Adrenal gland (tissue), 9 donors: ENCODE measurements at regions not wholly inside any gene's neighbourhood (a gene's known extent, or its start where the extent isn't known, plus 50 kb on each side); places are given as distances from the start of the nearest gene placed in this dataset.
"Not testable (repeated sequence)": the region's sequence is repeated elsewhere in the genome, so short reads cannot be mapped to it uniquely, and the experiment has no call there.

ENCODE experiments used
- DNase-seq, 7 donors: peaks; one replicate each; pipeline ENCODE4 v3.0.0-alpha.2; 2019 to 2020
- H3K27ac ChIP-seq, 5 donors: fragments of 200-600 bp; sonication (generic) in 4 of 5; 1 replicate in 3 of 5; 2 replicates in 2 of 5; pipeline versions ENCODE4 v1.5.1 to v1.8.0; 2016 to 2020; ENCODE audit warnings: mild to moderate bottlenecking in 1 of 5
- H3K27me3 ChIP-seq: fragments of 200-600 bp; 2 replicates; pipeline ENCODE4 v1.8.0; 2021
- H3K36me3 ChIP-seq, 2 donors: fragments of 200-600 bp; replicated peaks in 1 of 2; 1 replicate in 1 of 2; 2 replicates in 1 of 2; pipeline versions ENCODE4 v1.5.1 to v1.8.0; 2018 to 2022
- H3K4me1 ChIP-seq, 2 donors: fragments of 200-600 bp; replicated peaks in 1 of 2; 1 replicate in 1 of 2; 2 replicates in 1 of 2; pipeline versions ENCODE4 v1.5.1 to v1.8.0; 2018 to 2021
- H3K4me3 ChIP-seq, 4 donors: fragments of 200-600 bp; sonication (generic) in 3 of 4; one replicate each; pipeline ENCODE4 v1.5.1; 2016 to 2018
- H3K9me3 ChIP-seq, 3 donors: fragments of 200-600 bp; sonication (generic) in 1 of 3; replicated peaks in 1 of 3; 1 replicate in 2 of 3; 2 replicates in 1 of 3; pipeline versions ENCODE4 v1.5.1 to v1.8.0; 2016 to 2021
- CTCF ChIP-seq, 6 experiments: fragments of 450-650 bp in 4 of 6; fragments of 200-600 bp in 2 of 6; sonication (generic) in 1 of 6; IDR thresholded peaks; 1 replicate in 5 of 6; 2 replicates in 1 of 6; pipeline versions ENCODE4 v1.5.1 to v1.8.0; 2016 to 2021; ENCODE audit warnings: antibody characterized with exemption in 6 of 6, mild to moderate bottlenecking in 2 of 6, moderate library complexity in 1 of 6
- POLR2A ChIP-seq, 2 donors: fragments of 450-650 bp; IDR thresholded peaks; one replicate each; pipeline ENCODE4 v1.6.1; 2017; ENCODE audit warnings: antibody characterized with exemption in 2 of 2, mild to moderate bottlenecking in 2 of 2, moderate library complexity in 1 of 2
- WGBS, 4 donors: extraction: QIAGEN DNeasy Blood & Tissue Kit in 2 of 4; methylation state at CpG; one replicate each; pipeline versions ENCODE4 v1.1.5 to v1.1.7; 2013 to 2017; 5-methylcytosine and 5-hydroxymethylcytosine counted together
- intact Hi-C, 2 donors: fragments of 100-400 bp; cut with DNase I; formaldehyde crosslinking; loops; one replicate each; pipeline versions ENCODE4 v1.14.1 to v1.15.0; 2022 to 2023
- donor health status: healthy with polysubstance abuse.
- donor health status: Bipolar disorder and iron deficiency.
- donor health status: DM: yes; HTN: yes; CAD: no.
- donor health status: DM: no; HTN: no; CAD: no.
- donor health status: DM: no; HTN: no; CAD: no.

GRCh38 chr16:65235339-65236177 is 113.7 kb upstream of the CDH11 start:
- 81 to 88% (median 84%) methylated on average over 9 of the region's 9 CpGs for WGBS, 4 donors
- Histone ChIP-seq H3K27me3 (no peaks in the 10 kb centered on the region), H3K9me3 (no peaks in the 10 kb centered on the region), H3K27ac (no peak overlapping the region), H3K4me3 (no peak overlapping the region), H3K4me1 (no peaks in the 10 kb centered on the region), H3K36me3 (no peaks in the 10 kb centered on the region)
- no peak for DNase-seq
- no peak for TF ChIP-seq POLR2A (IDR thresholded peaks at IDR 0.05)
- intact Hi-C loops = no loop called here

- H3K4me3 ChIP-seq, H3K36me3 ChIP-seq, DNase-seq, H3K9me3 ChIP-seq, intact Hi-C loops, H3K4me1 ChIP-seq, H3K27me3 ChIP-seq, H3K27ac ChIP-seq: not testable (repeated sequence)
- WGBS, 4 donors = 87 to 92% (median 89%) methylated on average over 14 to 16 of the region's 16 CpGs
Measured at GRCh38 chr16:65234721-65235320, 113.0 kb upstream of the CDH11 start.

- Histone ChIP-seq H3K4me3 (no peak overlapping the region), H3K27me3 (no peaks in the 10 kb centered on the region), H3K27ac (no peak overlapping the region), H3K36me3 (no peaks in the 10 kb centered on the region), H3K4me1 (no peaks in the 10 kb centered on the region), H3K9me3 (no peaks in the 10 kb centered on the region)
- intact Hi-C loops = no loop called here
- DNase-seq = no peak
- WGBS, 4 donors = 90 to 94% (median 92%) methylated on average over 3 of the region's 3 CpGs
- no peak for TF ChIP-seq POLR2A (IDR thresholded peaks at IDR 0.05)
- no peak for TF ChIP-seq CTCF (IDR thresholded peaks at IDR 0.05)
Measured at GRCh38 chr16:65229191-65229662, 107.4 kb upstream of the CDH11 start.

- no peaks in the 10 kb centered on the region for H3K4me1 ChIP-seq
- H3K27me3 ChIP-seq = no peaks in the 10 kb centered on the region
- WGBS, 4 donors = 80 to 100% (median 94%) methylated on average over 1 of the region's 1 CpG
- H3K27ac ChIP-seq = no peak overlapping the region
- no peaks in the 10 kb centered on the region for H3K9me3 ChIP-seq
- intact Hi-C loops = no loop called here
- H3K4me3 ChIP-seq = no peak overlapping the region
- TF ChIP-seq POLR2A (IDR thresholded peaks at IDR 0.05) (no peak), CTCF (IDR thresholded peaks at IDR 0.05) (no peak)
- DNase-seq = no peak
- H3K36me3 ChIP-seq = no peaks in the 10 kb centered on the region
Measured at GRCh38 chr16:65227150-65227835, 105.4 kb upstream of the CDH11 start.

- 82 to 91% (median 90%) methylated on average over 1 of the region's 1 CpG for WGBS, 4 donors
- H3K27ac ChIP-seq = no peak overlapping the region
- intact Hi-C loops = no loop called here
Measured at GRCh38 chr16:65226077-65226476, 104.2 kb upstream of the CDH11 start.

More at GRCh38 chr16:65226077-65226476, 104.2 kb upstream of the CDH11 start:
- DNase-seq = no peak
- Histone ChIP-seq H3K4me3 (no peak overlapping the region), H3K9me3 (no peaks in the 10 kb centered on the region), H3K27me3 (no peaks in the 10 kb centered on the region), H3K4me1 (no peaks in the 10 kb centered on the region), H3K36me3 (no peaks in the 10 kb centered on the region)
- TF ChIP-seq POLR2A (IDR thresholded peaks at IDR 0.05) (no peak), CTCF (IDR thresholded peaks at IDR 0.05) (no peak)
